HL-60 (cell line): ENCODE measurements at regions not wholly inside any gene's neighbourhood (a gene's known extent, or its start where the extent isn't known, plus 50 kb on each side); places are given as distances from the start of the nearest gene placed in this dataset.

Experiments
- DNase-seq, 2 experiments: peaks; one replicate each; pipeline ENCODE4 v3.0.0-alpha.2; 2010 to 2020; ENCODE audit warnings: low read depth in 1 of 2, low spot score in 1 of 2
- H3K27ac ChIP-seq: fragments of 250-450 bp; sonication (Bioruptor Pico); replicated peaks from 2 replicates; pipeline ENCODE4 v1.5.1; 2020; ENCODE audit warnings: mild to moderate bottlenecking, moderate library complexity
- H3K27me3 ChIP-seq: fragments of 250-450 bp; sonication (Bioruptor Pico); 2 replicates; pipeline ENCODE4 v1.5.1; 2021; ENCODE audit warnings: mild to moderate bottlenecking, moderate library complexity; ENCODE audit not compliant: insufficient read depth, poor library complexity, severe bottlenecking
- H3K4me3 ChIP-seq: replicated peaks from 2 replicates; pipeline ENCODE4 v1.5.1; 2011; ENCODE audit warnings: mild to moderate bottlenecking, control low read depth, low read length; ENCODE audit not compliant: insufficient read depth
- CTCF ChIP-seq: IDR thresholded peaks from one replicate; pipeline ENCODE4 v1.5.1; 2011; ENCODE audit warnings: low read length, control low read depth, inconsistent platforms; ENCODE audit not compliant: insufficient read depth
- GABPA ChIP-seq: IDR thresholded peaks from 2 replicates; pipeline ENCODE4 v1.6.1; 2012; ENCODE audit warnings: low read depth
- POLR2AphosphoS5 ChIP-seq: IDR thresholded peaks from 2 replicates; pipeline ENCODE4 v1.6.1; 2012; ENCODE audit warnings: low read depth
- REST ChIP-seq: IDR thresholded peaks from 2 replicates; pipeline ENCODE4 v1.6.1; 2012; ENCODE audit warnings: low read depth; ENCODE audit not compliant: insufficient replicate concordance
- SPI1 ChIP-seq: IDR thresholded peaks from 2 replicates; pipeline ENCODE4 v1.6.1; 2012; ENCODE audit warnings: low read depth, mild to moderate bottlenecking, borderline replicate concordance

GRCh38 chr9:90423661-90424193 is 218.9 kb downstream of the DIRAS2 start:
- Histone ChIP-seq H3K27ac (no peak overlapping the region), H3K4me3 (no peak overlapping the region), H3K27me3 (no peaks in the 10 kb centered on the region)
- TF ChIP-seq CTCF (no peak), GABPA (no peak), REST (no peak), POLR2AphosphoS5 (no peak)
- no peak for DNase-seq

- no peaks in the 10 kb centered on the region for H3K27me3 ChIP-seq
- no peak overlapping the region for H3K27ac ChIP-seq
- no peak for DNase-seq
- no peak overlapping the region for H3K4me3 ChIP-seq
- TF ChIP-seq CTCF (no peak), SPI1 (no peak), POLR2AphosphoS5 (no peak), GABPA (no peak), REST (no peak)
Observed at GRCh38 chr9:90428517-90428916, 214.1 kb downstream of the DIRAS2 start.

- peaks cover 3% of the 10 kb centered on the region for H3K27me3 ChIP-seq
- no peak overlapping the region for H3K4me3 ChIP-seq
- TF ChIP-seq SPI1 (no peak), GABPA (no peak), CTCF (no peak), REST (no peak)
- DNase-seq, result no peak
- no peak overlapping the region for H3K27ac ChIP-seq
Observed at GRCh38 chr9:90432951-90433350, 209.7 kb downstream of the DIRAS2 start.
